Esophagus (tissue), 2 donors: ENCODE measurements at regions not wholly inside any gene's neighbourhood (a gene's known extent, or its start where the extent isn't known, plus 50 kb on each side); places are given as distances from the start of the nearest gene placed in this dataset.

Source experiments
- H3K27ac ChIP-seq, 2 donors: one replicate each; pipeline ENCODE4 v1.5.1; 2013; ENCODE audit warnings: low read depth in 2 of 2, mild to moderate bottlenecking in 2 of 2, inconsistent platforms in 1 of 2, low read length in 1 of 2, moderate library complexity in 1 of 2
- H3K27me3 ChIP-seq, 2 donors: one replicate each; pipeline ENCODE4 v1.6.1; 2013; ENCODE audit warnings: low read length in 2 of 2, control low read depth in 1 of 2, mild to moderate bottlenecking in 1 of 2; ENCODE audit not compliant: insufficient read depth in 2 of 2, control insufficient read depth in 1 of 2
- H3K36me3 ChIP-seq, 2 donors: one replicate each; pipeline ENCODE4 v1.6.1; 2013; ENCODE audit warnings: low read length in 1 of 2; ENCODE audit not compliant: control insufficient read depth in 2 of 2, insufficient read depth in 2 of 2
- H3K4me1 ChIP-seq, 2 donors: one replicate each; pipeline ENCODE4 v1.6.1; 2013; ENCODE audit warnings: low read length in 1 of 2; ENCODE audit not compliant: control insufficient read depth in 2 of 2, insufficient read depth in 2 of 2
- H3K4me3 ChIP-seq, 2 donors: one replicate each; pipeline ENCODE4 v1.5.1; 2013; ENCODE audit warnings: low read length in 2 of 2, mild to moderate bottlenecking in 2 of 2, low read depth in 1 of 2, moderate library complexity in 1 of 2
- H3K9me3 ChIP-seq, 2 donors: one replicate each; pipeline ENCODE4 v1.6.1; 2013; ENCODE audit warnings: mild to moderate bottlenecking in 2 of 2, low read depth in 1 of 2, low read length in 1 of 2, moderate library complexity in 1 of 2; ENCODE audit not compliant: control insufficient read depth in 2 of 2, insufficient read depth in 1 of 2
- WGBS, 2 donors: extraction: QIAGEN DNeasy Blood & Tissue Kit; methylation state at CpG; one replicate each; pipeline ENCODE4 v1.1.7; 2013; 5-methylcytosine and 5-hydroxymethylcytosine counted together
- donor health status: healthy with polysubstance abuse.
- donor health status: Bipolar disorder and iron deficiency.

DNA sequence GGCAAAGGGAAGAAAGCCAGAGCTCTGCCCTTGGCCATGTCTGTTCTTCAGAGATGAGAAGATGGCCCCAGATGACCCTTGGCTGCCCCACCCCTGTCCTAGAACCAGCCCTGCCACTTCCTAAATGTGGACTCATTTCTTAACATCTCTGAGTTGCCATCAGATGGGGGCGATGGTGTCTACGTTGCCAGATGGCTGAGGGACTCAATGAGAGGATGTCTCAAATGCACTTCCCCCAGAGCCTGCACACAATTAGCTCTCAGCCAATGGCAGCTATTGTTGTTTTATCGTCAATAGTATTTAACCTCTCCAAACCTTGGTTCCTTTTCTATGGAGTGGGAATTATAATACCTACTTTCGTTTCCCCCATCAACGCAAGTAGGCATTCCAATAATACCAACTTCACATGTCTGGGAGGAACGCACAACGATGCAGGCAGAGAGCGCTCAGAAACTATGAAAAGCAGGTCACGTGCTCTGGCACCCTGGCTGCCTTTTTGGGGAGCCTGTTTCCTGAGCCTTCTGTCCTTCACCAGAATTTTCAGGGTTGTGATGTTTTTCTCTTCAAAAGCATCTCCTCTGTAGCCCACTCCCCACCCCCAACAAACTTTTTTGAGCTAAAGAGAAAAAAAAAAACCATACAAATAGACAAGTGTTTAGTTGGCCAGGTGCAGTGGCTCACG lies 100.3 kb downstream of the MCFD2 start:
- WGBS, 2 donors: 90 to 92% methylated on average over 10 of the region's 10 CpGs
- Histone ChIP-seq H3K27ac (no peak overlapping the region), H3K27me3 (no peaks in the 10 kb centered on the region), H3K4me3 (no peak overlapping the region), H3K4me1 (peaks cover 6 to 10% of the 10 kb centered on the region in 2 donors), H3K36me3 (no peaks in the 10 kb centered on the region), H3K9me3 (no peaks in the 10 kb centered on the region)

DNA sequence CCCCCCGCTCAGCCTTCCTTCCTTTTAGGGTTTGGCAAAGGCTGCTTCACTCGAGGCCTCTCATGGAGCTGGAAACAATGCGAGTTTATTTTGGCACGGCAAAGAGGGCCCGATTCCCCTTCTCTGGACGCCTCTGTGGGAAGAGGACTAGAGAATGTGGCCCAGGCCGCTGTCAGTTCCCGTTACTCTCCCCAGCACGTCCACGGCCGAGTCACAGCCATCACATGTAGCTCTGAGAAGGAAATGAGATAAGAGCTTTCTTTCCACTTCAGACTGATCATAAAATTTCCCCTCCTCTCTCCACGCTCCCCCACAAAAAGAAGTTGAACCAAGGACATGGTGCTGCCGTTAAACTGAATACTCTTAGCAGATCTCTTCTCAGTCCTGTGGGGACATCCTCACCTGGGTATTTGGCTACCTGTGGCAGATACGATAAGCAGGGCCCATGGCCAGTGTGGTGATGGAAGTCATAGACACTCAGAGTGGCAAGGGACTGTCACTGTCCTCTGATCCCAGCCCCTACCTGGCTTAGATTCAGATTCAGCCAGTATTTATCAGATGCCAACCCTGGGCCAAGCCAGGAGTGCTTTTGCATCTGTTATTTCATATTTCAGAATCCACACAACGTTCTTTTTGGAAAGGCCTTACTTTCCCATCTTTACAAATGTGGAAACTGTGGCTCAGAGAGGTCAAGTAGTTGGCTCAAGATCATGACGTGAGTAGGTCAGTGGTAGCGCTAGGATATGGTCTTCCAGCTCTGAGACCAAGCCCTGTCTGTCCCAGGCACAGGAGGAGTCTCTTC lies 101.2 kb downstream of the MCFD2 start:
- Histone ChIP-seq H3K4me1 (peaks cover 6 to 10% of the 10 kb centered on the region in 2 donors), H3K9me3 (no peaks in the 10 kb centered on the region), H3K27ac (peak overlapping the region; percentile 20 to 77), H3K4me3 (no peak overlapping the region), H3K27me3 (no peaks in the 10 kb centered on the region), H3K36me3 (no peaks in the 10 kb centered on the region)
- WGBS, 2 donors: 54 to 61% methylated on average over 17 of the region's 17 CpGs

GRCh38 chr2:46813680-46814079 lies 101.9 kb downstream of the MCFD2 start:
- Histone ChIP-seq H3K9me3 (no peaks in the 10 kb centered on the region), H3K27ac (peak overlapping the region; percentile 20 to 52), H3K36me3 (no peaks in the 10 kb centered on the region), H3K4me1 (peaks cover 6 to 10% of the 10 kb centered on the region in 2 donors), H3K4me3 (no peak overlapping the region), H3K27me3 (no peaks in the 10 kb centered on the region)
- 84 to 86% methylated on average over 4 of the region's 4 CpGs for WGBS, 2 donors

DNA sequence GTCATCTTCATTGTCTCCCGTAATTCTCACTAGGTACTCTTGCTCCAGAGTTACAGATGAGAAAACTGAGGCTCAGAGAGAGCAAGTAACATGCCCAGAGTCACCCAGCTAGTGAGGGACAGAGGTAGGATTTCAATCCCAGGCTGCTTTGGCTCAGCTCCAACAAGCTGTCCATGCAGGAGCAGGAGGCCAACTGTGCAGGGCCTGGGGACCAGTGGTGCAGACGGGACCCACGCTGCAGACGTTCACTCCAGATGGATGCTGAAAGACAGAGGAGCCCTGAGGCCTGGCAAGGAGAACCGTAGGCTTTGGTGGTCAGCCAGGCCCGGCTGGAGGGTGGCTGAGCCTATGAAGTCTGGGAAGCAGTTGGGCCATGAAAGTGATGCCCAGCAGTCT lies 102.6 kb downstream of the MCFD2 start:
- no peaks in the 10 kb centered on the region for H3K9me3 ChIP-seq
- H3K27ac ChIP-seq: peak overlapping the region in 1 of 2 donors; percentile 40
- 59 to 75% methylated on average over 6 of the region's 6 CpGs for WGBS, 2 donors
- H3K27me3 ChIP-seq: no peaks in the 10 kb centered on the region
- H3K4me3 ChIP-seq: no peak overlapping the region
- no peaks in the 10 kb centered on the region for H3K36me3 ChIP-seq
- peaks cover 6 to 10% of the 10 kb centered on the region in 2 donors for H3K4me1 ChIP-seq
